Middle frontal gyrus (tissue), 1 donor: ENCODE measurements at regions not wholly inside any gene's neighbourhood (a gene's known extent, or its start where the extent isn't known, plus 50 kb on each side); places are given as distances from the start of the nearest gene placed in this dataset.
"Not testable (repeated sequence)": the region's sequence is repeated elsewhere in the genome, so short reads cannot be mapped to it uniquely, and the experiment has no call there.

Experiments used
- DNase-seq: peaks from one replicate; pipeline ENCODE4 v3.0.0-alpha.2; 2015; ENCODE audit warnings: low spot score; ENCODE audit errors: extremely low spot score

- no peak for DNase-seq
Measured at GRCh38 chr6:11384531-11385309, 152.3 kb upstream of the NEDD9 start.

GRCh38 chr6:11381801-11382513 lies 149.5 kb upstream of the NEDD9 start:
- no peak for DNase-seq

DNA sequence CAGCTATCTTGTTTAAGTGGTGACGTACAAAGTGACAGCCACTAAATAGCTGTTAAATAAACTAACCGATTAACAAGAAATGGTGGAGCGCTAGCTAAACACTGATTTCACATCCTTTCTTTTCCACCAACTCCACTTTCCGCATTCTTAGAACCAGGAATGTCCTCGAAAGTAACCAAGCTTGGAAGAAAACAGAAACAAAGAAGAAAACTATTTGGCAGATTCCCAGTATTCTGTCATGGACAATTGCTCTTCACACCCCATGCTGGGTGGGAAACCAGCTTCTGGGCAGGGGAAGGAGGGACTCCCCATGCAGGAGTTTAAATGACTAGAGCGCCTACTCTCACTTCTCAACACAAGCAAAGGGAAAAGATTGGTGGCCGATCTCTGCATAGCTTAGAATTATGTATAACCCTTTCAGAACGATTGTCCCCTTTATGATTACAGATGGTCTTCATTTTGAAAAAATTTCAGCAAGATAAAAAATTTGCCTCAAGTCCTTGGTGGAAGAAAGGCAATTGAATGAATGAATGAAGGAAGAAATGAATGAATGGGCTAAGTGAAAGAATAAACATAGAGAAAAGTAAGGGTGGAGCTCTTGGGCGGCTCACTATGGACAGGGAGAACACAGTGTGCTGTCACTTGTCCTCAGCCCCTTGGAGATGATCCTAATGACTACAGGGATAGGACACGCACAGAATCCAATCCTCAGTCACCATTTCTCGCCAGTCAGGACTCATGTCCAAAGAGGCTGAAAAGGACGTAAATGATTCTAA lies 148.7 kb upstream of the NEDD9 start:
- DNase-seq: no peak

DNA sequence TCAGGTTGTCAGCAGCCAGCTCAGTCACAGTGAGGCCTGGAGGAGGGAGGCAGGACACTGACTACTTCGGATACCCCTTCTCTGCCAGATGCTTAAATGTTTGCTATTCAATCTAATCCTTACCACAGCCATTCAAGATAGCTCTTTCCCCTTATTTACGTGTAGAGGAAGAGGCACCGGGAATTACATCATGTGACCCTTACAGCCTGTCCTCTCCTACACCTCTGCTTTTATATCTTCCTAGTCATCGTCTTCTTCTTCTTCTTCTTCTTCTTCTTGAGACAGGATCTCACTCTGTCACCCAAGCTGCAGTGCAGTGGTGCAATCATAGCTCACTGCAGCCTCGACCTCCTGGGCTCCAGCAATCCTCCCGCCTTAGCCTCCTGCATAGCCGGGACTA lies 148.1 kb upstream of the NEDD9 start:
- no peak for DNase-seq

DNA sequence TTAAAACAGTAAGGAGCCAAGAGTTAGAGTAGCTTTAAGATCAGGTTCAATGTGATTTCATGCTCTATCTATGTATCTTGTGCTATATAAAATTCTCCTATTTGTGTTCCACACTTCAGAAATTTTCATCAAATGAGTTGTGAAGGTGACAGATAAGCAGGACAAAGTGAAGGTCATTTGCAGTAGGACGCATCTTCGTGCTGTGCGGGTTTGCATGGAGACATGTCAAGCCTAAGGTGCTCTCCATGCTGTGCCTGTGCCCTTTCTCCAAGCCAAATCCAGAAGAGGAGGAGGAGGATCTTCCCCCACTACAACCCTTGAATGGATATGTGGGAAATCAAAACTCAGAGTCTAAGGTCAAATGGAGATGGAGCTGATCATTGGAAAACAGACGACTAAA lies 147.3 kb upstream of the NEDD9 start:
- no peak for DNase-seq

- no peak for DNase-seq
Measured at GRCh38 chr6:11378639-11379038, 146.2 kb upstream of the NEDD9 start.

DNA sequence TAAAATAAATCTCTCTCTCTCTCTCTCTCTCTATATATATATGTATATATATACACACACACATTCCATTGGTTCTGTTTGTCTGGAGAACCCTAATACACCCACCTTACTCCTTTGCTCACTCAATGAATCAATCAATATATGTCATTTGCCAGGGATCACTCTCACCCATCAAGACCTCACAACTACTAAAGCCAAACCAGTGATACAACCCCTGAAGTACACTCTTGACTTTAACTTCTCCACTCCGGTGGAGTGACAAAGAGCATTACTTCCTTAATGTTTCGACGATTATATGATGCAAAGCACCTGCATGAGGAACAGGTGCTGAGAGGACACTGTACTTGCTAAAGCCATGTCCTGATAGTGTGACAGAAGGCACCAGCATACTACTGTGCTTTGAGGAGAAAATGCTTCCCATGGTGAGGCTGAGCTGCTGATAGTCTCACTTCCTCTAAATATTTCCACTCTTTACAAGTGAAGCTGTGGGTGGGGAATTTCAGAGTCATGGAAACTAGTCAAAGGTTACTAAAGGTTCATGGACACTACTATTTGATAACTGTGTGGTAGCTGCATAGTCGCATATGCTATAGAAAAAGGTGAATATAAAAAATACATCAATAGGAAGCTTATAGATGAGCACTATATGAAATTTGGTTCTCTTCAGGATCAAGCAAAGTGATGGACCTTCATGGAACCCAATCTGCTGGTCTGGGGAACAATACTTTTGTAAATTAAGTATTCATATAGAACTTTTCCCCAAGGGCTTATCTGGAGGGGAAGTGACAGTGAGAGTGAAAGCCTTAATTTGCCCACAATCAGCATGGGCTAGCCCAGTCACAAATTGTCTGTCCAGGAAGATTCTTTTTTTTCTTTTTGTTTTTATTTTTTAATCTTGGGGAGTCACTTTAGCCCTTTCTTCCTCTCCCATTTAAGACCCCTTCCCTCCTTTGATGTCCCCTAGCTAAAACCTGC lies 141.9 kb upstream of the NEDD9 start:
- no peak for DNase-seq

DNA sequence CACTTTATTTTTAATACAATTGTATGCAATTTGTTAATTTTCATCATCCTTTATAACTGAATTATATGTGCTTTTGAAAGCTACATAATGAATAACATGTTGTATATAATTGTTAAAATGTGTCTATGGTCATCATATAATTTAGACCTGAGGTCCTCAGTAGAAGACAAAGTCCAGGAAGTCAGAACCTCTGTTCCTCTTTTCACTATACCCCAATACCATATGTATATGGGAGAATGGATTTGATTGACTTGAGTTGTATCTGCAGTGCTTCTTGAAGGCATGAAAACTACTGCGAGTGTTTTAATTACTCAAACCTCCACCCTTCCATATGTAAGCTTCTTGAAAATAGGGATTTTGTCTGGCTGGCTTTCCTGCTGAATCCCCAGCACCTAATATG lies 140.7 kb upstream of the NEDD9 start:
- no peak for DNase-seq

GRCh38 chr6:11372186-11372790 lies 139.8 kb upstream of the NEDD9 start:
- DNase-seq: not testable (repeated sequence)

DNA sequence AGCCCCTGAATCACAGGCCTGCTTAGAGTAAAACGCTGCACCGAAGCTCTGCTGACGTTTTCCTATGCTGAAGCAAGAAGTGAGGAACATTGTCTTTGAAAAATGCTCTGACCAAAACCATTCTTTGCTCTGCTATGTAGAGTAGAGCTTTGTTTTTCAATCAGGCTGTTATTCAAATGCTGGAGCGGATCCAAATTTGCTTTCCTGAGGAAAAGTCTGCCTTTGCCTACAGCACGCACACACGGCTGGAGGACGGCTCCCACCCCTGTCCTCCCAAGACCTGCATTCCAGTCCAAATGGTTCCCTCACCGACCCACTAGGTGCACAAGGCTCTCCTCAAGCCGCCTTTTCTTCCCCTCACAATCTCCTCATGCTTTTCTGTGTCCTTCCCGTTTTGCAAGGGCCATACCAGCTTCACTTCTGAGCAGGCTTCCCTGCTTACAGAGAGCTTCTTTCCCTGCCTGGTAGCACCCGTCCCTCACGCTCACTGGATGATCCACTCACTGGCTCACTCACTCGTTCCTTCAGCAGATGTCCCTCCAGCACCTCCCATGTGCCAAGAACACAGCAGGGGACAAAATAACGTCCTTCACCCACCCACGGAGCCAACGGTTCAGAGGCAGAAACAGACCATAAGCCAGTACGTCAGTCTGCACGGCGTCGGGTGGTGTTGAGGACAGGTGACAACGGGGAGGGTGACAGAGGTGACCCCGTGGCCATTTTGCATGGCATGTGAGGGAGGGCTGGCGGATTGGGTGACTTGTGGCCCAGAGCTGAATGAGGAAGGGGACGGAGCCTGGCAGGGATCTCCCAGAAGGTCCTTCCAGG lies 137.9 kb upstream of the NEDD9 start:
- no peak for DNase-seq

DNA sequence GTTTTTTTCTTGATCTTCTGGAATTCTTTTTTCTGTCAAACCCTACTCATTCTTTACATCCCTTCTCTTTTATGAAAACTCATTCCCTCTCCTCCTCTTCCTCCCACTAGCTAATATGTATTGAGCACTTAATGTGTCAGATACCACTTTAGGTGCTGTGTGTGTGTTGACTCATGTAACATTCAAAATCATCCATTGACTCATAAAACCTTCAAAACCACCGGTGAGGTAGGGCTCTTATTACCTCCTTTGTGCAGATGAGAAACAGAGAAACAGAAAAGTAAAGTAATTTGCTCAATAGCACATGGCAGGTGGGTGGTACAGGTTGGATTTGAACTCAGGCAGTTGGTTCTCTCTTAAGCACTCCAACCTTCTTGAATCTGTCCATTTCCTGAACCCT lies 136.3 kb upstream of the NEDD9 start:
- DNase-seq: no peak

- no peak for DNase-seq
Measured at GRCh38 chr6:11368264-11368663, 135.8 kb upstream of the NEDD9 start.

- DNase-seq: no peak
Measured at GRCh38 chr6:11367638-11368199, 135.3 kb upstream of the NEDD9 start.

DNA sequence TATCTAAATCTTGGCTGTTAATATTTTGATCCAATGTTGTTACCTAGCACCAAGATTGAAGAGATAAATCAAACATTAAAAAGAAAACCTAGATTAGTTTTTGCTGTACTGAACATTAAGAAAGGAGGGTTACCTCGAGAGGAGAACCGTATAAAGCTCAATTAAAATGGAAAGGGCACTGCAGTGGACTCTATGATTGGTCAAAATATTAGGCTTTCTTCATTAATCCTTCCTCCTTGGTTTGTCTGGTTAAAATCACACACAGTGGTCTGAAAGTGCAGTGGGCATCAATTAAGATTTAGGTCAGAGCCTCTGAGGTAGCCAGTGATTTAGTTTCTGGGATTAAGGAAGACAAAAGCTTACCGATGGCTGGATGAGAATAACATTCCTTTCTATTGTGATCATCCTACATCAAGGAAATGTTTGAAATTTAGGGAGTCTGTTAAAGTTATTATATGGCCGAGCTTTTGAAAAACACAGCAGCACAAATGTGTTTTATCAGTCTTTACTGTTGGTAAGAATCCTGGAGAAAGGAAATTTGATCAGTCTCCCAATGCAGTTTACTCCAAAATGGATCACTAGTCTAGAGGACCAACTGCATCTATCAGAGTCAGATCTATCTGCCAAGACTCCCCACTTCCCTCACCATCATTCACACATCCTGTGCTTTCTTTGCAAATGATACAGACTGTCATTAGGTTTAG lies 134.6 kb upstream of the NEDD9 start:
- DNase-seq: no peak

GRCh38 chr6:11366183-11366933 lies 133.9 kb upstream of the NEDD9 start:
- DNase-seq: no peak

- no peak for DNase-seq
Measured at GRCh38 chr6:11364971-11365397, 132.5 kb upstream of the NEDD9 start.

DNA sequence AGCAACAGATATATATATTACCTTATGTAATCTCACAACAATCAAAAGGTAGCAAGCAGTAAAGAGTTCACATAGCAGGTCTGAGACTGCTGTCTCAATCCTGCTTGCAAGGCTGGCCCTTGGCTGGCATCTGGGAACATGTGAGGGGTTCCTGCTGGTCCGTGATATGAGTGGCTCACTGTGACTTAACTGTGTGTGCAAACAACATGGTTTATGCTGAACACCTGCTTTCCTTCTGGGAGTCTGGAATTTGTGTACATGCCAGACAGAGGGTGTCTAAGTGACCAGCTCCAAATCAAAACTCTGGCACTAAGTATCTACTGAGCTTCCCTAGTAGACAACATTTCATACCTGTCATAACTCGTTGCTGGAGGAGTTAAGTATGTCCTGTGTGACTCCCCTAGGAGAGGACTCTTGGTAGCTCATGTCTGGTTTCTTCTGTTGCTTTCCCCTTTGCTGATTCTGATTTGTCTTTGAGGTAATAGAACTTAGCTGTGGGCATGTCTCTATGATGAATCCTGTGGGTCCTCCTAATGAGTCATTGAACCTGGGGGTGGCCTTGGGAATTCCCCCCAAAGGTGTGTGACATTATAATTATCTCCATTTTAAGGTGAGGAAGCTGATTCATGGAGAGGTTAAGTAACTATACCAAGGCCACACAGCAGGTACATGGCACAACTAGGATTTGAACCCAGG lies 131.6 kb upstream of the NEDD9 start:
- no peak for DNase-seq
